PFSK-1 (cell line): ENCODE measurements at regions not wholly inside any gene's neighbourhood (a gene's known extent, or its start where the extent isn't known, plus 50 kb on each side); places are given as distances from the start of the nearest gene placed in this dataset.

Source experiments
- FOXP2 ChIP-seq: optimal IDR thresholded peaks from 2 replicates; pipeline ENCODE3; 2011; ENCODE audit warnings: borderline replicate concordance, control low read depth, inconsistent platforms; ENCODE audit not compliant: insufficient read depth; ENCODE audit errors: extremely low read length, extremely low read depth
- POLR2AphosphoS5 ChIP-seq: IDR thresholded peaks from 2 replicates; pipeline ENCODE4 v1.6.1; 2012; ENCODE audit warnings: low read depth, mild to moderate bottlenecking, control low read depth, low read length, moderate library complexity
- SIN3A ChIP-seq: IDR thresholded peaks from 2 replicates; pipeline ENCODE4 v1.6.1; 2012; ENCODE audit warnings: mild to moderate bottlenecking, low read length, moderate library complexity, borderline replicate concordance; ENCODE audit not compliant: insufficient read depth
- TAF1 ChIP-seq: IDR thresholded peaks from 2 replicates; pipeline ENCODE4 v1.6.1; 2012; ENCODE audit warnings: low read length, control low read depth, borderline replicate concordance; ENCODE audit not compliant: insufficient read depth
- TF ChIP-seq, protein P1 (sequence below), 2 experiments: IDR thresholded peaks; 2 replicates each; pipeline versions ENCODE4 v1.6.1 to v1.8.0; 2011 to 2012; ENCODE audit warnings: low read depth in 2 of 2, low read length in 2 of 2, control low read depth in 1 of 2, inconsistent platforms in 1 of 2, mild to moderate bottlenecking in 1 of 2, moderate library complexity in 1 of 2; ENCODE audit not compliant: insufficient read depth in 1 of 2

GRCh38 chr4:176565049-176565448 is 227.7 kb downstream of the VEGFC start:
- TF ChIP-seq POLR2AphosphoS5: no peak
- TF ChIP-seq TAF1: no peak
- TF ChIP-seq, protein P1, sequence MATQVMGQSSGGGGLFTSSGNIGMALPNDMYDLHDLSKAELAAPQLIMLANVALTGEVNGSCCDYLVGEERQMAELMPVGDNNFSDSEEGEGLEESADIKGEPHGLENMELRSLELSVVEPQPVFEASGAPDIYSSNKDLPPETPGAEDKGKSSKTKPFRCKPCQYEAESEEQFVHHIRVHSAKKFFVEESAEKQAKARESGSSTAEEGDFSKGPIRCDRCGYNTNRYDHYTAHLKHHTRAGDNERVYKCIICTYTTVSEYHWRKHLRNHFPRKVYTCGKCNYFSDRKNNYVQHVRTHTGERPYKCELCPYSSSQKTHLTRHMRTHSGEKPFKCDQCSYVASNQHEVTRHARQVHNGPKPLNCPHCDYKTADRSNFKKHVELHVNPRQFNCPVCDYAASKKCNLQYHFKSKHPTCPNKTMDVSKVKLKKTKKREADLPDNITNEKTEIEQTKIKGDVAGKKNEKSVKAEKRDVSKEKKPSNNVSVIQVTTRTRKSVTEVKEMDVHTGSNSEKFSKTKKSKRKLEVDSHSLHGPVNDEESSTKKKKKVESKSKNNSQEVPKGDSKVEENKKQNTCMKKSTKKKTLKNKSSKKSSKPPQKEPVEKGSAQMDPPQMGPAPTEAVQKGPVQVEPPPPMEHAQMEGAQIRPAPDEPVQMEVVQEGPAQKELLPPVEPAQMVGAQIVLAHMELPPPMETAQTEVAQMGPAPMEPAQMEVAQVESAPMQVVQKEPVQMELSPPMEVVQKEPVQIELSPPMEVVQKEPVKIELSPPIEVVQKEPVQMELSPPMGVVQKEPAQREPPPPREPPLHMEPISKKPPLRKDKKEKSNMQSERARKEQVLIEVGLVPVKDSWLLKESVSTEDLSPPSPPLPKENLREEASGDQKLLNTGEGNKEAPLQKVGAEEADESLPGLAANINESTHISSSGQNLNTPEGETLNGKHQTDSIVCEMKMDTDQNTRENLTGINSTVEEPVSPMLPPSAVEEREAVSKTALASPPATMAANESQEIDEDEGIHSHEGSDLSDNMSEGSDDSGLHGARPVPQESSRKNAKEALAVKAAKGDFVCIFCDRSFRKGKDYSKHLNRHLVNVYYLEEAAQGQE (IDR thresholded peaks at IDR 0.05; ENCODE audit: insufficient read depth in 1 of 2, low read depth in 2 of 2, low read length in 2 of 2): no peak
- no peak for TF ChIP-seq SIN3A
- no peak for TF ChIP-seq FOXP2
